PC-9 (cell line): ENCODE measurements at regions not wholly inside any gene's neighbourhood (a gene's known extent, or its start where the extent isn't known, plus 50 kb on each side); places are given as distances from the start of the nearest gene placed in this dataset.

Experiments used
- EZH2 ChIP-seq: fragments of 200-600 bp; sonication (generic); IDR thresholded peaks from 2 replicates; pipeline ENCODE4 v1.8.0; 2017; ENCODE audit warnings: antibody characterized with exemption, low read depth
- TF ChIP-seq, protein P1 (sequence below): fragments of 200-600 bp; sonication (generic); conservative IDR thresholded peaks from 2 replicates; pipeline ENCODE4 v1.6.1; 2017; ENCODE audit warnings: mixed run types, antibody characterized with exemption, mild to moderate bottlenecking, moderate library complexity

DNA sequence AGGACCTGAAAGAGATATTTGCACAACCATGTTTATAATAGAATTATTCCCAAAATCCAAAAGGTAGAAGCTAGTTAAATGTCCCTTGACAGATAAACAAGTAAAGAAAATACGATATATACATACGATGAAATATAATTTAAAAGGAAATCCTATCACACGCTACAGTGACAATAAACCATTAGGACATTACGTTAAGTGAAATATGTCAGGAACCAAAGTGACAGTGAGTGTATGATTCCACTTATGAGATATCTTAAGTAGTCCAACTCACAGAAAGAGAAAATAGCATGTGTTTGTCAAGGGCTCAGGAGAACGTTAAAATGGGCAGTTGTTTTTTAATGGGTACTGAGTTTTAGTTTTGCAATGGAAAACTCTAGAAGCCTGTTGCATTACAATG lies 212.7 kb upstream of the PMFBP1 start:
- TF ChIP-seq, protein P1, sequence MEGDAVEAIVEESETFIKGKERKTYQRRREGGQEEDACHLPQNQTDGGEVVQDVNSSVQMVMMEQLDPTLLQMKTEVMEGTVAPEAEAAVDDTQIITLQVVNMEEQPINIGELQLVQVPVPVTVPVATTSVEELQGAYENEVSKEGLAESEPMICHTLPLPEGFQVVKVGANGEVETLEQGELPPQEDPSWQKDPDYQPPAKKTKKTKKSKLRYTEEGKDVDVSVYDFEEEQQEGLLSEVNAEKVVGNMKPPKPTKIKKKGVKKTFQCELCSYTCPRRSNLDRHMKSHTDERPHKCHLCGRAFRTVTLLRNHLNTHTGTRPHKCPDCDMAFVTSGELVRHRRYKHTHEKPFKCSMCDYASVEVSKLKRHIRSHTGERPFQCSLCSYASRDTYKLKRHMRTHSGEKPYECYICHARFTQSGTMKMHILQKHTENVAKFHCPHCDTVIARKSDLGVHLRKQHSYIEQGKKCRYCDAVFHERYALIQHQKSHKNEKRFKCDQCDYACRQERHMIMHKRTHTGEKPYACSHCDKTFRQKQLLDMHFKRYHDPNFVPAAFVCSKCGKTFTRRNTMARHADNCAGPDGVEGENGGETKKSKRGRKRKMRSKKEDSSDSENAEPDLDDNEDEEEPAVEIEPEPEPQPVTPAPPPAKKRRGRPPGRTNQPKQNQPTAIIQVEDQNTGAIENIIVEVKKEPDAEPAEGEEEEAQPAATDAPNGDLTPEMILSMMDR: no peak
- no peak for TF ChIP-seq EZH2
